Colonic mucosa (tissue), 4 donors: ENCODE measurements at regions not wholly inside any gene's neighbourhood (a gene's known extent, or its start where the extent isn't known, plus 50 kb on each side); places are given as distances from the start of the nearest gene placed in this dataset.

Experiments
- DNase-seq: peaks from one replicate; pipeline ENCODE4 v3.0.0-alpha.2; 2020
- H3K27ac ChIP-seq: fragments of 200-600 bp; one replicate; pipeline ENCODE4 v1.8.0; 2021
- H3K27me3 ChIP-seq: fragments of 200-600 bp; one replicate; pipeline ENCODE4 v1.8.0; 2021
- H3K36me3 ChIP-seq: fragments of 200-600 bp; one replicate; pipeline ENCODE4 v1.8.0; 2021
- H3K4me1 ChIP-seq: fragments of 200-600 bp; one replicate; pipeline ENCODE4 v1.8.0; 2021; ENCODE audit warnings: mild to moderate bottlenecking
- H3K4me3 ChIP-seq: fragments of 200-600 bp; one replicate; pipeline ENCODE4 v1.8.0; 2021
- H3K9ac ChIP-seq, 2 donors: one replicate each; pipeline ENCODE4 v1.7.0; 2013; ENCODE audit warnings: control low read depth in 2 of 2, low read depth in 2 of 2, low read length in 2 of 2
- H3K9me3 ChIP-seq: fragments of 200-600 bp; one replicate; pipeline ENCODE4 v1.8.0; 2021
- intact Hi-C: fragments of 100-400 bp; cut with DNase I; formaldehyde crosslinking; loops from one replicate; pipeline ENCODE4 v1.14.1; 2022
- TF ChIP-seq, protein P1 (sequence below): fragments of 200-600 bp; IDR thresholded peaks from one replicate; pipeline ENCODE4 v1.8.0; 2022; ENCODE audit warnings: antibody characterized with exemption, mild to moderate bottlenecking
- donor health status: healthy.
- donor health status: DM: no; HTN: no; CAD: no.
- donor health status: DM: no; HTN: no; CAD: no.

DNA sequence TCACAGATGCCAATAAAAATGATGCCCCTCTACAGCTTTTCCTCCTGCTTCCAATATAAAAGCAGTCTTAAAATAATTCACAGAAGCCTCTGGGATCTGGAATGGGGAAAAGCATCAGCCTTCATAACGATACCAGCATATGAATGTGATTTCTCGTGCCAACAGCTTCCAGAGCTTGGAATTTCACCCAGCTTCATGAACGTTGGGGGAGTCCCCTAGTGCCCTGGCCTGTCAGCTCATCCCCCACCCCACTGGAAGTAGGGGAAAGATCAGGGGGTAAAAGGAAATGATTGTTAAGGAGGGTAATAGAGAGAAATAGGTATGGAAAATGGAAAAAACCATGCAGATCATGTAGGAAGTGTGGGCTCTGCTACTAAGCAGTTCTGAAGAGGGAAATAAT lies 253.6 kb downstream of the INHBA start:
- no peaks in the 10 kb centered on the region for H3K27me3 ChIP-seq
- no peak overlapping the region for H3K27ac ChIP-seq
- H3K9ac ChIP-seq, result no peak overlapping the region
- no peak for DNase-seq
- TF ChIP-seq, protein P1, sequence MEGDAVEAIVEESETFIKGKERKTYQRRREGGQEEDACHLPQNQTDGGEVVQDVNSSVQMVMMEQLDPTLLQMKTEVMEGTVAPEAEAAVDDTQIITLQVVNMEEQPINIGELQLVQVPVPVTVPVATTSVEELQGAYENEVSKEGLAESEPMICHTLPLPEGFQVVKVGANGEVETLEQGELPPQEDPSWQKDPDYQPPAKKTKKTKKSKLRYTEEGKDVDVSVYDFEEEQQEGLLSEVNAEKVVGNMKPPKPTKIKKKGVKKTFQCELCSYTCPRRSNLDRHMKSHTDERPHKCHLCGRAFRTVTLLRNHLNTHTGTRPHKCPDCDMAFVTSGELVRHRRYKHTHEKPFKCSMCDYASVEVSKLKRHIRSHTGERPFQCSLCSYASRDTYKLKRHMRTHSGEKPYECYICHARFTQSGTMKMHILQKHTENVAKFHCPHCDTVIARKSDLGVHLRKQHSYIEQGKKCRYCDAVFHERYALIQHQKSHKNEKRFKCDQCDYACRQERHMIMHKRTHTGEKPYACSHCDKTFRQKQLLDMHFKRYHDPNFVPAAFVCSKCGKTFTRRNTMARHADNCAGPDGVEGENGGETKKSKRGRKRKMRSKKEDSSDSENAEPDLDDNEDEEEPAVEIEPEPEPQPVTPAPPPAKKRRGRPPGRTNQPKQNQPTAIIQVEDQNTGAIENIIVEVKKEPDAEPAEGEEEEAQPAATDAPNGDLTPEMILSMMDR, result no peak
- intact Hi-C loops, result no loop called here
- no peak overlapping the region for H3K4me3 ChIP-seq
- no peaks in the 10 kb centered on the region for H3K4me1 ChIP-seq
- no peaks in the 10 kb centered on the region for H3K36me3 ChIP-seq
- no peaks in the 10 kb centered on the region for H3K9me3 ChIP-seq

DNA sequence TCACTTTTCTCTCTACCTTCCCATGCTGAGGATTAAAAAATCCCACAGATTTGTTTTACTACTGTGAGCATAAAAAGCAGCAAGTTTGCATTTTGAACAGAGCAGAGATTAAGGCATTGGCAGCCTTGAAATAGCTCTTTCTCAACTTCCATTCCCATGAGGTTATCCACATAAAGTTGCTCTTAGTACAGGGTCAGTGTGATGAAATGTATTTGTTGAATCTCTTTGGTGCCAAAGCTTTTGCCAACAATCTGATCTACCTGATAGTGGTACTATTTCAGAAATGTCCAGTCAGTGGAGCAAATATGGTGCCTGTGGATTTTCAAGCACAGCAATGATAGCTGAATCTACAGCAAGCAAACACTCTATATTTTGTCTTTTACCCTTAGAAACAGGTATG lies 254.8 kb downstream of the INHBA start:
- Histone ChIP-seq H3K4me3 (no peak overlapping the region), H3K27me3 (no peaks in the 10 kb centered on the region), H3K36me3 (no peaks in the 10 kb centered on the region), H3K9ac (no peak overlapping the region), H3K4me1 (no peaks in the 10 kb centered on the region), H3K27ac (no peak overlapping the region), H3K9me3 (no peaks in the 10 kb centered on the region)
- DNase-seq, result no peak
- TF ChIP-seq, protein P1, result no peak
- intact Hi-C loops, result no loop called here

- H3K27ac ChIP-seq, result no peak overlapping the region
- H3K27me3 ChIP-seq, result no peaks in the 10 kb centered on the region
- DNase-seq, result no peak
- TF ChIP-seq, protein P1, result no peak
- no peak overlapping the region for H3K4me3 ChIP-seq
- intact Hi-C loops, result no loop called here
- no peaks in the 10 kb centered on the region for H3K9me3 ChIP-seq
- no peaks in the 10 kb centered on the region for H3K36me3 ChIP-seq
- no peak overlapping the region for H3K9ac ChIP-seq
- no peaks in the 10 kb centered on the region for H3K4me1 ChIP-seq
These were observed 255.3 kb downstream of the INHBA start for GRCh38 chr7:41447450-41448042.

- no peaks in the 10 kb centered on the region for H3K4me1 ChIP-seq
- intact Hi-C loops, result no loop called here
- H3K27ac ChIP-seq, result no peak overlapping the region
- no peak overlapping the region for H3K4me3 ChIP-seq
- TF ChIP-seq, protein P1, result no peak
- no peaks in the 10 kb centered on the region for H3K9me3 ChIP-seq
- H3K9ac ChIP-seq, result no peak overlapping the region
- no peaks in the 10 kb centered on the region for H3K36me3 ChIP-seq
- H3K27me3 ChIP-seq, result no peaks in the 10 kb centered on the region
- DNase-seq, result no peak
These were observed 256.1 kb downstream of the INHBA start for GRCh38 chr7:41446606-41447449.

GRCh38 chr7:41445946-41446345 lies 256.9 kb downstream of the INHBA start:
- Histone ChIP-seq H3K4me1 (no peaks in the 10 kb centered on the region), H3K9ac (no peak overlapping the region), H3K27ac (no peak overlapping the region), H3K27me3 (no peaks in the 10 kb centered on the region), H3K36me3 (no peaks in the 10 kb centered on the region), H3K4me3 (no peak overlapping the region), H3K9me3 (no peaks in the 10 kb centered on the region)
- TF ChIP-seq, protein P1, result no peak
- intact Hi-C loops, result no loop called here
- DNase-seq, result no peak
